NB4 (cell line): ENCODE measurements at regions not wholly inside any gene's neighbourhood (a gene's known extent, or its start where the extent isn't known, plus 50 kb on each side); places are given as distances from the start of the nearest gene placed in this dataset.
"Not testable (repeated sequence)": the region's sequence is repeated elsewhere in the genome, so short reads cannot be mapped to it uniquely, and the experiment has no call there.

ENCODE experiments used
- MYC ChIP-seq: IDR thresholded peaks from 2 replicates; pipeline ENCODE4 v1.6.1; 2011; ENCODE audit warnings: low read depth, low read length
- POLR2A ChIP-seq: IDR thresholded peaks from 2 replicates; pipeline ENCODE4 v1.6.1; 2011; ENCODE audit warnings: mild to moderate bottlenecking; ENCODE audit not compliant: insufficient read length; ENCODE audit errors: extremely low read depth
- TF ChIP-seq, protein P1 (sequence below): IDR thresholded peaks from one replicate; pipeline ENCODE4 v1.5.1; 2012; ENCODE audit warnings: low read depth, low read length

DNA sequence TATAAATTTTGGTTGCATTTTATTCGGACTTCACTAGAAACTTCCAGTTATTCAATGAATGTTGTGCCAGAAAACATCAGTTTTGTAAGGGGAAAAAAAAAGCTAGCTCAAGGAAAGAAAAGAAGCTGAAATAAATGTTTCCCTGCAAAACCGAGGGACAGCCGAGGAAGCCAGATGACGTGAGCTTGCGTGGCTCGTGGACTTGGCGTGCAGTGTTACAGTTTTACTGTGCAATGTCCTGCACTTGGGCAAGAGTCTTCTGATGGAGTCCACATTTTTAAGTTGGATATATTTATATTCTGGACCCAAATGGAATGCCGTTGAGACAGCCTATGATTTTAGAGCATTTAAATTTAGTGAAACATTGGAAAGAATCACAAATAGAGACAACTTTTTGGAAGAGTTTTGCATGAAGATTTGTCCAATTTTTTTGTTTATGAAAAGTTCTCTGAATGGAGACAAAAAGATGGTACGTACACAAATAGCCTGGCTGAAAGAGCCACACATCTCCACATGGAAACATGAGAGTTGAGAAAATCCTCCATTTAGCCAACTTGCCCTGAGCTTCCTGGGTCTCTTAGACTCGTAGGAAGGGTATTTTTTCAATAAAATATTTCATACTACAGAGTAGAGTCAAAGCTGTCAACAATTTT, 210.5 kb downstream of the BANP start:
- TF ChIP-seq, protein P1, sequence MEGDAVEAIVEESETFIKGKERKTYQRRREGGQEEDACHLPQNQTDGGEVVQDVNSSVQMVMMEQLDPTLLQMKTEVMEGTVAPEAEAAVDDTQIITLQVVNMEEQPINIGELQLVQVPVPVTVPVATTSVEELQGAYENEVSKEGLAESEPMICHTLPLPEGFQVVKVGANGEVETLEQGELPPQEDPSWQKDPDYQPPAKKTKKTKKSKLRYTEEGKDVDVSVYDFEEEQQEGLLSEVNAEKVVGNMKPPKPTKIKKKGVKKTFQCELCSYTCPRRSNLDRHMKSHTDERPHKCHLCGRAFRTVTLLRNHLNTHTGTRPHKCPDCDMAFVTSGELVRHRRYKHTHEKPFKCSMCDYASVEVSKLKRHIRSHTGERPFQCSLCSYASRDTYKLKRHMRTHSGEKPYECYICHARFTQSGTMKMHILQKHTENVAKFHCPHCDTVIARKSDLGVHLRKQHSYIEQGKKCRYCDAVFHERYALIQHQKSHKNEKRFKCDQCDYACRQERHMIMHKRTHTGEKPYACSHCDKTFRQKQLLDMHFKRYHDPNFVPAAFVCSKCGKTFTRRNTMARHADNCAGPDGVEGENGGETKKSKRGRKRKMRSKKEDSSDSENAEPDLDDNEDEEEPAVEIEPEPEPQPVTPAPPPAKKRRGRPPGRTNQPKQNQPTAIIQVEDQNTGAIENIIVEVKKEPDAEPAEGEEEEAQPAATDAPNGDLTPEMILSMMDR: not testable (repeated sequence)
- not testable (repeated sequence) for TF ChIP-seq POLR2A, MYC
